Ovary (tissue), 7 donors: ENCODE measurements at regions not wholly inside any gene's neighbourhood (a gene's known extent, or its start where the extent isn't known, plus 50 kb on each side); places are given as distances from the start of the nearest gene placed in this dataset.

ENCODE experiments used
- DNase-seq, 5 donors: peaks; one replicate each; pipeline ENCODE4 v3.0.0-alpha.2; 2019 to 2020
- H3K27ac ChIP-seq, 2 donors: fragments of 200-600 bp; one replicate each; pipeline versions ENCODE4 v1.5.1 to v1.8.0; 2019 to 2022
- H3K27me3 ChIP-seq: fragments of 200-600 bp; one replicate; pipeline ENCODE4 v1.8.0; 2022
- H3K36me3 ChIP-seq: fragments of 200-600 bp; sonication (generic); one replicate; pipeline ENCODE4 v1.5.1; 2019
- H3K4me1 ChIP-seq: one replicate; pipeline ENCODE4 v1.8.1; 2013; ENCODE audit warnings: mild to moderate bottlenecking, moderate library complexity; ENCODE audit not compliant: insufficient read depth
- H3K4me3 ChIP-seq: fragments of 200-600 bp; sonication (generic); one replicate; pipeline ENCODE4 v1.5.1; 2017
- H3K9me3 ChIP-seq, 2 donors: fragments of 200-600 bp in 1 of 2; sonication (generic) in 1 of 2; one replicate each; pipeline versions ENCODE4 v1.5.1 to v1.8.1; 2013 to 2019; ENCODE audit warnings: mild to moderate bottlenecking in 1 of 2, moderate library complexity in 1 of 2
- CTCF ChIP-seq, 3 donors: fragments of 450-650 bp in 2 of 3; fragments of 200-600 bp in 1 of 3; IDR thresholded peaks; one replicate each; pipeline versions ENCODE4 v1.5.1 to v1.8.0; 2016 to 2022; ENCODE audit warnings: antibody characterized with exemption in 3 of 3, mild to moderate bottlenecking in 1 of 3
- EP300 ChIP-seq: sonication (generic); formaldehyde crosslinking; IDR thresholded peaks from one replicate; pipeline ENCODE4 v1.6.1; 2017; ENCODE audit warnings: antibody characterized with exemption
- POLR2A ChIP-seq: fragments of 450-650 bp; IDR thresholded peaks from one replicate; pipeline ENCODE4 v1.6.1; 2017; ENCODE audit warnings: antibody characterized with exemption, mild to moderate bottlenecking, moderate library complexity
- WGBS, 3 donors: extraction: QIAGEN DNeasy Blood & Tissue Kit in 1 of 3; methylation state at CpG; one replicate each; pipeline versions ENCODE4 v1.1.5 to v1.1.7; 2013 to 2017; 5-methylcytosine and 5-hydroxymethylcytosine counted together
- intact Hi-C, 4 donors: fragments of 100-400 bp; cut with DNase I; formaldehyde crosslinking; loops; one replicate each; pipeline versions ENCODE4 v1.11.0 to v1.15.1; 2022 to 2023
- donor health status: DM: no; HTN: no; CAD: no; lungs with moderate emphysema.
- donor health status: DM: no; HTN: no; CAD: no.
- donor health status: Bipolar disorder and iron deficiency.
- donor health status: DM: no; HTN: no; CAD: no.
- donor health status: DM: yes; HTN: yes; CAD: no.

DNA sequence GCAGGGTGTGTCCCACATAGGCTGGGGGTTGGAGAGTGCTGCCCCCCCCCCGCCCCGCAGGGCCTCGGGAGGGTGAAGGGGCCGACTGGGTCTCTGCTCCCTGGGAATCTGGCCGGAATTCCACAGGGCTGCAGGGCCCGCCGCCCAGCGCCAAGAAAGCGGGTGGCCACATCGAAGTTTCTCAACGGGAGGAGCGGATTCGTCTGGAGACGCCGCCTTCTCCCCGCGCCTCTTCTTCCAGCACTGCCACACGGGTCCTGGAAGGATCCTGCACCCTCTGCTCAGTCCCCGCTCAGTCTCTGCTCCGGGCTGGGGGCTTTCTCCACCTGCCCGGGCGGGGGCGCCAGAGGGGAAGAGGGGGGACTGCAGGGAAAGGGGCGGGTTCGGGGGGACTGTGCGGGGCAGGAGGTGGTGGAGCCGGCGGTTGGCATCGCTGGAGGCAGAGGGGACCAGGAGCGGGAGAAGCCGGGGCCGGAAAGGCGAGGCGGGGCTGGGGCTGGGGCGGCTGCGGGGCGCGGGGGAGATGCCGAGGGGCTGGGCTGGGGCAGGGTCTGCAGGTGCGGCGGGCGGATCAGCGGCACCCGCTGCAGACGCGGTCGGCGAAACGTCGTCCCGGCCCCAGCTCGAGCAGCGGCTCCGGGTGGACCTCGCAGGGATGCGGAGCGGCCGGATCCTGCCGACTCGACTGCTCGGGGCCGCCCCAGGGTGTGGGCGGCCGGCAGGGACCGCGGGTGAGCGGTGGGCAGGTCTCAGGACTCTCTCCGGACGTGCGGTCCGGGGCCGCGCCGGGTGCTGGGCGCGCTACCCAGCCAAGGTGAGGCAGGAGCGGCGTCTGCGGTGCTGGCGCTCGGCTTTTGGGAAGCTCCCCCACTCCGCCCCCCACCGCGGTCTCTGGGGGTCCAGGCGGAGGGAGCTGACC, 811.4 kb upstream of the TMEM132C start:
- no peak overlapping the region for H3K27ac ChIP-seq
- no peak for DNase-seq
- TF ChIP-seq EP300 = no peak
- no peak for TF ChIP-seq CTCF (IDR thresholded peaks at IDR 0.05)
- no peak for TF ChIP-seq POLR2A
- intact Hi-C loops = no loop called here
- no peaks in the 10 kb centered on the region for H3K36me3 ChIP-seq
- H3K4me3 ChIP-seq = no peak overlapping the region
- no peaks in the 10 kb centered on the region for H3K9me3 ChIP-seq
- H3K4me1 ChIP-seq = no peaks in the 10 kb centered on the region
- 2 to 3% (median 2%) methylated on average over 45 to 85 of the region's 85 CpGs for WGBS, 3 donors
- no peaks in the 10 kb centered on the region for H3K27me3 ChIP-seq

DNA sequence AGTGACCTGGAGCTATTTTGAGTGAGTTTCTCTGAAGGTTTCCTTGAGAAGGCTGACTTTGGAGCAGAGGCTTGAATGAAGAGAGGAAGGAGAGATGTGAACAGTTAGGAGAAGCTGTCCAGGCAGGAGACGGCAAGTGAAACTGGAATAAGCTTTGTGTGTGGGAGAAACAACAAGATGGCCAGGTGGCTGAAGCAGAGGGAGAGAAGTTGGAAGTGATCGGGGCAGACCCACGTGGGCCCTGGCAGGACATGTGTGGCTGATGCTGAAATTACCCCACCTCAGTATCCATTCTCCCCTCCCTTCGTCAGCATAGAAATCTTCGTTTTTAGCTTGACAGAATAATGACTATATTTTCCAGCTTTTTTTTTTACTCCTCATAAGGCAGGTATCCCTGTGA, 809.2 kb upstream of the TMEM132C start:
- no peak for TF ChIP-seq EP300
- no peak for TF ChIP-seq POLR2A
- TF ChIP-seq CTCF (IDR thresholded peaks at IDR 0.05) = no peak
- H3K9me3 ChIP-seq = no peaks in the 10 kb centered on the region
- DNase-seq = no peak
- WGBS, 3 donors = 45 to 59% (median 57%) methylated on average over 5 of the region's 5 CpGs
- intact Hi-C loops = no loop called here
- H3K36me3 ChIP-seq = no peaks in the 10 kb centered on the region
- H3K27ac ChIP-seq = no peak overlapping the region
- H3K27me3 ChIP-seq = no peaks in the 10 kb centered on the region
- H3K4me3 ChIP-seq = no peak overlapping the region
- no peaks in the 10 kb centered on the region for H3K4me1 ChIP-seq

DNA sequence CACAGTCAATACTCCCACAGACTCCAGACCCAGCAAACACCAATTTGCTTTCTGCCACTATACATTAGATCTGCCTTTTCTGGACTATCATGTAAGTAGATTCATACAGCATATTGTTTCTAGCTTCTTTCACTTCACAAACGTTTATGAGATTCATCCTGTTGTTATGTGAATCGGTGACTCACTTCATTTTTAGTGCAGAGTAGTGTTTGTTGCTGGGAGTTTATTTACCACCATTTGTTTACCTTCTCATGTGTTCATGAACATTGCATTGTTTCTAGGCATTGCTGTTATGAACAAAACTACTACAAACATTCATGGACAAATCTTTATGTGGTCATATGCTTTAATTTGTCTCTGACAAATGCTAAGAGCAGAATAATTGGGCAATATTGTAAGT, 807.8 kb upstream of the TMEM132C start:
- DNase-seq = no peak
- no peaks in the 10 kb centered on the region for H3K27me3 ChIP-seq
- H3K9me3 ChIP-seq = no peaks in the 10 kb centered on the region
- H3K36me3 ChIP-seq = no peaks in the 10 kb centered on the region
- no peak for TF ChIP-seq CTCF (IDR thresholded peaks at IDR 0.05)
- intact Hi-C loops = no loop called here
- 61 to 75% (median 62%) methylated on average over 2 of the region's 2 CpGs for WGBS, 3 donors
- no peaks in the 10 kb centered on the region for H3K4me1 ChIP-seq
- no peak overlapping the region for H3K27ac ChIP-seq
- no peak overlapping the region for H3K4me3 ChIP-seq

- H3K36me3 ChIP-seq = no peaks in the 10 kb centered on the region
- H3K4me3 ChIP-seq = no peak overlapping the region
- no peak for DNase-seq
- H3K27me3 ChIP-seq = no peaks in the 10 kb centered on the region
- intact Hi-C loops = no loop called here
- WGBS, 3 donors = 88 to 92% (median 89%) methylated on average over 6 of the region's 6 CpGs
- H3K27ac ChIP-seq = no peak overlapping the region
- H3K4me1 ChIP-seq = no peaks in the 10 kb centered on the region
- TF ChIP-seq CTCF (IDR thresholded peaks at IDR 0.05) (no peak), EP300 (no peak), POLR2A (no peak)
- no peaks in the 10 kb centered on the region for H3K9me3 ChIP-seq
Measured at GRCh38 chr12:127459687-127460086, 807.3 kb upstream of the TMEM132C start.
